ENCODE measurements at regions not wholly inside any gene's neighbourhood (a gene's known extent, or its start where the extent isn't known, plus 50 kb on each side); places are given as distances from the start of the nearest gene placed in this dataset.

DNA sequence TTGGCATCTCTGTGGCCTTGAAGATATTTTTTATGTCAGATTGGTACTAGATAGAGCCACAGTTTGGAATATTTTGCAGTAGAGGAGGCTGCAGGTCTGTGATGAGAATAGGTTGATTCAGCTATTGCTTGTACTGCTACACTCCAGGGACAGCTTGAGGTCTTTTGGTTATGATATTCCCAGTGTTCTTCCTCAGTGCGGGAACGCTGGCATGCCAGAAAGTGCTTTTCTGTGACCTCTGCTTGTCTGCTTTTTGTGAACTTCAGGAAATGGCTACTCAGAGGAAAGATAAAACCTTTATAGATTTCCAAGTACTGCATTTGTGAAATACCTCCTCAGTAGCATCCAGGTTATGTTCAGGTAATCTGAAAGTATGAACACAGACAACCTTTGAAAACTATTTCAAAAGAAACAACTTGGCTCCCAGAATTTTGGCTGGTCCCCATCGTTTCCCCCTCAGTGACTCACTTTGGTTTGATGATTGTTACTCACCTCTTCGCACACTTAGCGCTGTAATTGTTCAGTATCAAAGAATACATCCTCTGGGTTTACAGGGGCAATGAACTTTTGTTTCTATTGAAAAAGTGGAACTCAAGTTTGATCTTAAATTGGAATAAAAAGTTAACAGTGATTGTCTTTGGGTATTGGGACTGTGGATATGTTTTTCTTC, 191.4 kb downstream of the HIPK3 start:
- no peaks in the 10 kb centered on the region for H3K9me3 ChIP-seq (ENCODE audit: control insufficient read depth, insufficient read depth, low read length)
- no peak overlapping the region for H3K27ac Mint-ChIP-seq
- no peak for DNase-seq
- H3K36me3 ChIP-seq (ENCODE audit: control insufficient read depth, insufficient read depth, low read length), result no peaks in the 10 kb centered on the region
- ATAC-seq, result no peak
- H3K27me3 ChIP-seq (ENCODE audit: control insufficient read depth, insufficient read depth, low read length), result no peaks in the 10 kb centered on the region
- no peaks in the 10 kb centered on the region for H3K4me1 ChIP-seq (ENCODE audit: control insufficient read depth, insufficient read depth, low read length)
- no peak overlapping the region for H3K27ac ChIP-seq (ENCODE audit: low read length)
- intact Hi-C loops (cut with micrococcal nuclease), result no loop called here
- peaks cover 19 to 24% of the 10 kb centered on the region in 2 donors for H3K27me3 Mint-ChIP-seq (ENCODE audit: low read depth in 2 of 2)
- TF ChIP-seq, protein P1, sequence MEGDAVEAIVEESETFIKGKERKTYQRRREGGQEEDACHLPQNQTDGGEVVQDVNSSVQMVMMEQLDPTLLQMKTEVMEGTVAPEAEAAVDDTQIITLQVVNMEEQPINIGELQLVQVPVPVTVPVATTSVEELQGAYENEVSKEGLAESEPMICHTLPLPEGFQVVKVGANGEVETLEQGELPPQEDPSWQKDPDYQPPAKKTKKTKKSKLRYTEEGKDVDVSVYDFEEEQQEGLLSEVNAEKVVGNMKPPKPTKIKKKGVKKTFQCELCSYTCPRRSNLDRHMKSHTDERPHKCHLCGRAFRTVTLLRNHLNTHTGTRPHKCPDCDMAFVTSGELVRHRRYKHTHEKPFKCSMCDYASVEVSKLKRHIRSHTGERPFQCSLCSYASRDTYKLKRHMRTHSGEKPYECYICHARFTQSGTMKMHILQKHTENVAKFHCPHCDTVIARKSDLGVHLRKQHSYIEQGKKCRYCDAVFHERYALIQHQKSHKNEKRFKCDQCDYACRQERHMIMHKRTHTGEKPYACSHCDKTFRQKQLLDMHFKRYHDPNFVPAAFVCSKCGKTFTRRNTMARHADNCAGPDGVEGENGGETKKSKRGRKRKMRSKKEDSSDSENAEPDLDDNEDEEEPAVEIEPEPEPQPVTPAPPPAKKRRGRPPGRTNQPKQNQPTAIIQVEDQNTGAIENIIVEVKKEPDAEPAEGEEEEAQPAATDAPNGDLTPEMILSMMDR (IDR thresholded peaks at IDR 0.05), result no peak
- peaks cover 0 to 3% of the 10 kb centered on the region in 2 donors for H3K9me3 Mint-ChIP-seq
- H3K4me1 Mint-ChIP-seq, result no peaks in the 10 kb centered on the region
- H3K4me3 ChIP-seq (ENCODE audit: low read length), result no peak overlapping the region
- H3K4me3 Mint-ChIP-seq, result no peak overlapping the region
- H3K36me3 Mint-ChIP-seq, result no peaks in the 10 kb centered on the region
- 93% methylated on average over 5 of the region's 5 CpGs for WGBS (ENCODE audit: insufficient coverage)

DNA sequence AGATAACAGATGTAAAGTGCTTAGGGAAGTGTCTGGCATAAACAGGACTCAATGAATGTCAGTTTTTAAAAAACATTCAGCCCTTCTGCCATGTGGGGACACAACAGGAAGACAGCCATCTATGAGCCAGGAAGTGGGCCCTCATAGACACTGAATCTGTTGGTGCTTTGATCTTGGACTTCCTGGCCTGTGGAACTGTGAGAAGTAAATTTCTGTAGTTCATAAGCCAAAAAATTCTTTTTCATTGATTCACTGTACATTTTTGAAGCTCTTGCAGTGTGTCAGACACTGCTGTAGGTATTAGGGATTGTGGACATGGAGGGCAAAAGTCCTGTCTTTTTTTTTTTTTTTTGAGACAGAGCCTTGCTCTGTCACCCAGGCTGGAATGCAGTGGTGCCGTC, 188.6 kb downstream of the HIPK3 start:
- Histone ChIP-seq H3K36me3 (ENCODE audit: control insufficient read depth, insufficient read depth, low read length) (no peaks in the 10 kb centered on the region), H3K27ac (ENCODE audit: low read length) (no peak overlapping the region), H3K27me3 (ENCODE audit: control insufficient read depth, insufficient read depth, low read length) (no peaks in the 10 kb centered on the region), H3K9me3 (ENCODE audit: control insufficient read depth, insufficient read depth, low read length) (no peaks in the 10 kb centered on the region), H3K4me1 (ENCODE audit: control insufficient read depth, insufficient read depth, low read length) (no peaks in the 10 kb centered on the region), H3K4me3 (ENCODE audit: low read length) (no peak overlapping the region)
- TF ChIP-seq, protein P1 (IDR thresholded peaks at IDR 0.05), result no peak
- Mint-ChIP-seq H3K9me3 (peaks cover 4 to 5% of the 10 kb centered on the region in 2 donors), H3K27ac (no peak overlapping the region), H3K4me3 (no peak overlapping the region), H3K27me3 (ENCODE audit: low read depth in 2 of 2) (peaks cover 16 to 19% of the 10 kb centered on the region in 2 donors), H3K36me3 (no peaks in the 10 kb centered on the region), H3K4me1 (no peaks in the 10 kb centered on the region)
- intact Hi-C loops (cut with micrococcal nuclease), result no loop called here
- ATAC-seq, result no peak
- WGBS (ENCODE audit: insufficient coverage), result 91% methylated on average over 1 of the region's 1 CpG
- no peak for DNase-seq

DNA sequence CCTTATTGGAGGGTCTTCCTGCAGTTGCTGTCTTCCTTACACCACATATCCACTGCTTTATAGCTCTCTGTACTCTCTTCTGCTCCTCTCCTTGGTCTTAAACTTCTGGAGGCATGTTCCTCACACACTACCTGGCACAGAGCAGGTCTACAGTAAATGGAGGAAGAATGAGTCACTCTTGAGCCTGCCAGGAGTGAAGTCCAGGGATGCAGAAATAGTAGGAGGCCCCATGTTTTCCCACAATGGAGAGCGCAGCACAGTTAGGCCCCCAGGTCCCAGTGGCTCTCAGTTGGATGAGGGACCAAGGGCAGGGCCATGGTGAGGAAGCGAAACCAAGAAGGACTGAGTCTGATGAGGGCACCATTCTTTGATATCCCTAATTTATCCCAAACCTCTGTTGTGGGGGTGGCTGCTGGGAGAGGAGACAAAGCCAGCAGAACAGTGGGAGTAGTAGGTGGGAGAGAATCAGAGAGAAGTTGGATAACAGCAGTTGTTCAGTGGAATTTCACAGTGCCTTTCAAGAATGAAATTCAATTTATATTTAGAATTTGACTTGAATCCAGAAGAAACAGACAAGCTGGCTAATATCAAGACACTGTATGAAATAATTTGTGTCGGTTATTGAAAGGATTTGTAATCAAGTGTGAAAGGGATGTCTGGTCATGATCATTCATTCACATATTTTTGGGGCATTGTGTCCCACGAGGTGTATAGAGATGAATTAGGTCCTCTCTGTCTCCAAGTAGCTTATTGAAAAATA, 187.8 kb downstream of the HIPK3 start:
- H3K4me3 ChIP-seq (ENCODE audit: low read length), result no peak overlapping the region
- intact Hi-C loops (cut with micrococcal nuclease), result no loop called here
- H3K27me3 Mint-ChIP-seq (ENCODE audit: low read depth in 2 of 2), result peaks cover 15 to 19% of the 10 kb centered on the region in 2 donors
- H3K27me3 ChIP-seq (ENCODE audit: control insufficient read depth, insufficient read depth, low read length), result no peaks in the 10 kb centered on the region
- no peaks in the 10 kb centered on the region for H3K36me3 ChIP-seq (ENCODE audit: control insufficient read depth, insufficient read depth, low read length)
- DNase-seq, result no peak
- no peak overlapping the region for H3K27ac Mint-ChIP-seq
- no peak for ATAC-seq
- peaks cover 4 to 5% of the 10 kb centered on the region in 2 donors for H3K9me3 Mint-ChIP-seq
- no peak overlapping the region for H3K27ac ChIP-seq (ENCODE audit: low read length)
- H3K9me3 ChIP-seq (ENCODE audit: control insufficient read depth, insufficient read depth, low read length), result no peaks in the 10 kb centered on the region
- TF ChIP-seq, protein P1 (IDR thresholded peaks at IDR 0.05), result no peak
- WGBS (ENCODE audit: insufficient coverage), result 86% methylated on average over 4 of the region's 4 CpGs
- H3K4me1 ChIP-seq (ENCODE audit: control insufficient read depth, insufficient read depth, low read length), result no peaks in the 10 kb centered on the region
- H3K4me1 Mint-ChIP-seq, result no peaks in the 10 kb centered on the region
- H3K4me3 Mint-ChIP-seq, result no peak overlapping the region
- no peaks in the 10 kb centered on the region for H3K36me3 Mint-ChIP-seq

All from natural killer cell (primary cell).